GM23338 (cell line): ENCODE measurements at regions not wholly inside any gene's neighbourhood (a gene's known extent, or its start where the extent isn't known, plus 50 kb on each side); places are given as distances from the start of the nearest gene placed in this dataset.

ENCODE experiments used
- CREB1 ChIP-seq: fragments of 250-450 bp; sonication (Bioruptor Pico); IDR thresholded peaks from 2 replicates; pipeline ENCODE4 v1.5.0; 2020; ENCODE audit warnings: low read depth, mild to moderate bottlenecking, moderate library complexity
- POLR2AphosphoS5 ChIP-seq: IDR thresholded peaks from 2 replicates; pipeline ENCODE4 v1.6.1; 2016; ENCODE audit warnings: antibody characterized with exemption, low read depth
- TF ChIP-seq, protein P1 (sequence below), 2 experiments: fragments of 200-600 bp in 1 of 2; sonication (generic) in 1 of 2; conservative IDR thresholded peaks; 2 replicates each; pipeline versions ENCODE4 v1.5.1 to v1.6.1; 2016 to 2017; ENCODE audit warnings: antibody characterized with exemption in 2 of 2, low read depth in 2 of 2, mild to moderate bottlenecking in 2 of 2, moderate library complexity in 1 of 2
- TF ChIP-seq, protein P2 (sequence below): IDR thresholded peaks from one replicate; pipeline ENCODE4 v1.6.1; 2018; ENCODE audit warnings: antibody characterized with exemption; ENCODE audit not compliant: unreplicated experiment

DNA sequence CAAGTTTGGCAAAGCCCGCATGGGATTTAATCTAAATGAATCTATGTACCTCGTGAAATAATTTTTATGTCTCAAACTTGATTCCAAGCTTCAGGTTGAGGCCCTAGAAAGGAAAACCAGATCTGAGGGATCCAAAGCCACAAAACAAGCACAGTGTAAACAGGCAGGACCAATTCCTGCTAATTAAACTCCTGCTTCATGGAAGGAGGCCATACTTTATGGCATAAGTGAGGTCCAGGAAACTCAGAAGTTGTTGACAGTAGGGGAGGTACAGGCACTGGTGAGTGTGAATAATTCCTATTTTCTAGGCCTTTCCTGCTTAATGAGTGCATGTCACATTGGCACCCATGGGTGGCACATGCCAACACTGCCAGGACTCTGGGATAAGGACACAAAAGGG lies 648.6 kb upstream of the SGCD start:
- TF ChIP-seq, protein P1, sequence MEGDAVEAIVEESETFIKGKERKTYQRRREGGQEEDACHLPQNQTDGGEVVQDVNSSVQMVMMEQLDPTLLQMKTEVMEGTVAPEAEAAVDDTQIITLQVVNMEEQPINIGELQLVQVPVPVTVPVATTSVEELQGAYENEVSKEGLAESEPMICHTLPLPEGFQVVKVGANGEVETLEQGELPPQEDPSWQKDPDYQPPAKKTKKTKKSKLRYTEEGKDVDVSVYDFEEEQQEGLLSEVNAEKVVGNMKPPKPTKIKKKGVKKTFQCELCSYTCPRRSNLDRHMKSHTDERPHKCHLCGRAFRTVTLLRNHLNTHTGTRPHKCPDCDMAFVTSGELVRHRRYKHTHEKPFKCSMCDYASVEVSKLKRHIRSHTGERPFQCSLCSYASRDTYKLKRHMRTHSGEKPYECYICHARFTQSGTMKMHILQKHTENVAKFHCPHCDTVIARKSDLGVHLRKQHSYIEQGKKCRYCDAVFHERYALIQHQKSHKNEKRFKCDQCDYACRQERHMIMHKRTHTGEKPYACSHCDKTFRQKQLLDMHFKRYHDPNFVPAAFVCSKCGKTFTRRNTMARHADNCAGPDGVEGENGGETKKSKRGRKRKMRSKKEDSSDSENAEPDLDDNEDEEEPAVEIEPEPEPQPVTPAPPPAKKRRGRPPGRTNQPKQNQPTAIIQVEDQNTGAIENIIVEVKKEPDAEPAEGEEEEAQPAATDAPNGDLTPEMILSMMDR (conservative IDR thresholded peaks at IDR 0.05; ENCODE audit: low read depth in 2 of 2): no peak
- no peak for TF ChIP-seq POLR2AphosphoS5
- no peak for TF ChIP-seq CREB1 (CRISPR knock-in tag)
- TF ChIP-seq, protein P2, sequence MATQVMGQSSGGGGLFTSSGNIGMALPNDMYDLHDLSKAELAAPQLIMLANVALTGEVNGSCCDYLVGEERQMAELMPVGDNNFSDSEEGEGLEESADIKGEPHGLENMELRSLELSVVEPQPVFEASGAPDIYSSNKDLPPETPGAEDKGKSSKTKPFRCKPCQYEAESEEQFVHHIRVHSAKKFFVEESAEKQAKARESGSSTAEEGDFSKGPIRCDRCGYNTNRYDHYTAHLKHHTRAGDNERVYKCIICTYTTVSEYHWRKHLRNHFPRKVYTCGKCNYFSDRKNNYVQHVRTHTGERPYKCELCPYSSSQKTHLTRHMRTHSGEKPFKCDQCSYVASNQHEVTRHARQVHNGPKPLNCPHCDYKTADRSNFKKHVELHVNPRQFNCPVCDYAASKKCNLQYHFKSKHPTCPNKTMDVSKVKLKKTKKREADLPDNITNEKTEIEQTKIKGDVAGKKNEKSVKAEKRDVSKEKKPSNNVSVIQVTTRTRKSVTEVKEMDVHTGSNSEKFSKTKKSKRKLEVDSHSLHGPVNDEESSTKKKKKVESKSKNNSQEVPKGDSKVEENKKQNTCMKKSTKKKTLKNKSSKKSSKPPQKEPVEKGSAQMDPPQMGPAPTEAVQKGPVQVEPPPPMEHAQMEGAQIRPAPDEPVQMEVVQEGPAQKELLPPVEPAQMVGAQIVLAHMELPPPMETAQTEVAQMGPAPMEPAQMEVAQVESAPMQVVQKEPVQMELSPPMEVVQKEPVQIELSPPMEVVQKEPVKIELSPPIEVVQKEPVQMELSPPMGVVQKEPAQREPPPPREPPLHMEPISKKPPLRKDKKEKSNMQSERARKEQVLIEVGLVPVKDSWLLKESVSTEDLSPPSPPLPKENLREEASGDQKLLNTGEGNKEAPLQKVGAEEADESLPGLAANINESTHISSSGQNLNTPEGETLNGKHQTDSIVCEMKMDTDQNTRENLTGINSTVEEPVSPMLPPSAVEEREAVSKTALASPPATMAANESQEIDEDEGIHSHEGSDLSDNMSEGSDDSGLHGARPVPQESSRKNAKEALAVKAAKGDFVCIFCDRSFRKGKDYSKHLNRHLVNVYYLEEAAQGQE: no peak
